PC-9 (cell line): ENCODE measurements at regions not wholly inside any gene's neighbourhood (a gene's known extent, or its start where the extent isn't known, plus 50 kb on each side); places are given as distances from the start of the nearest gene placed in this dataset.

Source experiments
- BruUV-seq: library from RNA; stranded (reverse); fragments of 400-500 nt; replicated peaks from 2 replicates; lab custom pipeline; 2021; lab: Mats Ljungman, UMichigan
- CTCF ChIA-PET: fragments of 300-600 bp; sonication (Branson Sonifier 250); formaldehyde crosslinking; loops from one replicate; lab custom pipeline; 2022; ENCODE audit warnings: antibody characterized with exemption; lab: Charles Lee
- POLR2A ChIA-PET: fragments of 300-600 bp; sonication (Branson Sonifier 250); formaldehyde crosslinking; loops from one replicate; lab custom pipeline; 2022; ENCODE audit warnings: antibody characterized with exemption; ENCODE audit not compliant: unreplicated experiment; lab: Charles Lee
- DNase-seq, 2 experiments: peaks; one replicate each; pipeline versions ENCODE4 v3.0.0 to v3.0.0-alpha.2; 2015 to 2022; ENCODE audit warnings: mixed read lengths in 1 of 2
- H2AFZ ChIP-seq: fragments of 200-600 bp; sonication (generic); 2 replicates; pipeline ENCODE4 v1.8.1; 2017; ENCODE audit warnings: antibody characterized with exemption
- H3F3A ChIP-seq: fragments of 200-600 bp; sonication (generic); 2 replicates; pipeline ENCODE4 v1.8.1; 2017; ENCODE audit warnings: antibody characterized with exemption, mild to moderate bottlenecking, low read depth; ENCODE audit not compliant: insufficient read depth
- H3K27ac ChIP-seq: fragments of 200-600 bp; sonication (generic); 2 replicates; pipeline ENCODE4 v1.6.1; 2016; ENCODE audit warnings: mixed run types
- H3K27me3 ChIP-seq: fragments of 200-600 bp; sonication (generic); 2 replicates; pipeline ENCODE4 v1.6.1; 2016; ENCODE audit warnings: low read depth, mixed run types; ENCODE audit not compliant: insufficient read depth
- H3K36me3 ChIP-seq: fragments of 200-600 bp; sonication (generic); 2 replicates; pipeline ENCODE4 v1.6.1; 2016; ENCODE audit warnings: low read depth, mixed run types
- H3K4me1 ChIP-seq: fragments of 200-600 bp; sonication (generic); replicated peaks from 2 replicates; pipeline ENCODE4 v1.6.1; 2016; ENCODE audit warnings: mixed run types; ENCODE audit not compliant: insufficient read depth
- H3K4me2 ChIP-seq: fragments of 200-600 bp; sonication (generic); 2 replicates; pipeline ENCODE4 v1.6.1; 2017; ENCODE audit warnings: mixed run types
- H3K4me3 ChIP-seq: fragments of 200-600 bp; sonication (generic); 2 replicates; pipeline ENCODE4 v1.6.1; 2016; ENCODE audit warnings: mixed run types
- H3K79me2 ChIP-seq: fragments of 200-600 bp; sonication (generic); 2 replicates; pipeline ENCODE4 v1.6.1; 2017; ENCODE audit warnings: low read depth, mixed run types
- H3K9me2 ChIP-seq: fragments of 200-600 bp; sonication (generic); 2 replicates; pipeline ENCODE4 v1.8.1; 2017; ENCODE audit warnings: mild to moderate bottlenecking; ENCODE audit not compliant: insufficient read depth
- H3K9me3 ChIP-seq: fragments of 200-600 bp; sonication (generic); 2 replicates; pipeline ENCODE4 v1.8.1; 2016; ENCODE audit warnings: low read depth; ENCODE audit not compliant: insufficient read depth
- H4K20me1 ChIP-seq: fragments of 200-600 bp; sonication (generic); 2 replicates; pipeline ENCODE4 v1.8.1; 2017; ENCODE audit not compliant: insufficient read depth
- EZH2 ChIP-seq: fragments of 200-600 bp; sonication (generic); IDR thresholded peaks from 2 replicates; pipeline ENCODE4 v1.8.0; 2017; ENCODE audit warnings: antibody characterized with exemption, low read depth
- intact Hi-C: fragments of 100-400 bp; cut with micrococcal nuclease; formaldehyde crosslinking; loops from one replicate; pipeline ENCODE4 v1.10.0; 2022; ENCODE audit not compliant: unreplicated experiment
- TF ChIP-seq, protein P1 (sequence below): fragments of 200-600 bp; sonication (generic); conservative IDR thresholded peaks from 2 replicates; pipeline ENCODE4 v1.6.1; 2017; ENCODE audit warnings: mixed run types, antibody characterized with exemption, mild to moderate bottlenecking, moderate library complexity

DNA sequence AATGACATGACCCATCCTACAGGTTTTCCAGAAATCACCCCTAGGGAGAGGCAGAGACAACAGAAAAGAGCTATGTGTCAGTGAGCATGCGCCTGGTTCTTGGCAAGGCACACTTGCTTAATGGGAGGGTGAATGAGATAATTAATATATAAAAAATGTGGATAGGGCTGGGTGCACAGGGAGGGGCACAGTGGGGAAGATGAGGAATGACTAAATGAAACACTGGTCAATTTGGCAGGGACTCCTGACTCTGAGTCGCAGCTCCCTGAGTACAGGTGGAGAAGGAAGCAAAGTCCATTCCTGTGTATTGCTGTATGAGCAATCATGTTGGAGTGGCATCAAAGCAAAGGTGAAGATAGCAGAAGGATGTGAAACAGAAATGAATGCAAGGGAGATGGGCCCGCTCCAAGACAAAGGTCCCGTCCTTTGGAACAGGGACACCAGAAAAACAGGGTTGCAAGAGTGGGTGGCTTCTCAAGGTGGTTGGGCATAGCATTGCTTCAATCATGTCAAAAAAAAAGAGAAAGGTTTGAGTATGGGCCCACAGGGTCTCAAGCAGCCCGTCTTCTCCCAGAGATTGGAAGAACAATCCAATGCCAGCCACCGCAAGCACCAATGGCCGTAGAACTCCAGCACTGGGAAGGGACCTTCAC, 278.4 kb upstream of the AGTR2 start:
- H3F3A ChIP-seq = peaks cover 12% of the 10 kb centered on the region; the same call in 1 of the 2 replicates
- intact Hi-C loops = no loop called here
- H3K9me2 ChIP-seq = no peaks in the 10 kb centered on the region
- H3K27me3 ChIP-seq = no peaks in the 10 kb centered on the region
- H3K4me2 ChIP-seq = peak overlapping the region; percentile 79
- POLR2A ChIA-PET = no interaction called here
- H3K36me3 ChIP-seq = no peaks in the 10 kb centered on the region
- peak in 1 of 2 experiments; percentile 67 for DNase-seq
- H3K27ac ChIP-seq = peak overlapping the region; percentile 81
- CTCF ChIA-PET = interaction anchor here (0.6 kb wide), 1 partner anchor 996 kb away, joined by 4 read pairs; no protein-coding TSS in a partner anchor
- no peaks in the 10 kb centered on the region for H3K79me2 ChIP-seq
- H3K4me1 ChIP-seq = peaks cover 27% of the 10 kb centered on the region
- no peaks in the 10 kb centered on the region for H3K9me3 ChIP-seq
- peak overlapping the region; percentile 41; the same call in 1 of the 2 replicates for H3K4me3 ChIP-seq
- no peaks in the 10 kb centered on the region for H4K20me1 ChIP-seq
- no peak for TF ChIP-seq EZH2
- TF ChIP-seq, protein P1, sequence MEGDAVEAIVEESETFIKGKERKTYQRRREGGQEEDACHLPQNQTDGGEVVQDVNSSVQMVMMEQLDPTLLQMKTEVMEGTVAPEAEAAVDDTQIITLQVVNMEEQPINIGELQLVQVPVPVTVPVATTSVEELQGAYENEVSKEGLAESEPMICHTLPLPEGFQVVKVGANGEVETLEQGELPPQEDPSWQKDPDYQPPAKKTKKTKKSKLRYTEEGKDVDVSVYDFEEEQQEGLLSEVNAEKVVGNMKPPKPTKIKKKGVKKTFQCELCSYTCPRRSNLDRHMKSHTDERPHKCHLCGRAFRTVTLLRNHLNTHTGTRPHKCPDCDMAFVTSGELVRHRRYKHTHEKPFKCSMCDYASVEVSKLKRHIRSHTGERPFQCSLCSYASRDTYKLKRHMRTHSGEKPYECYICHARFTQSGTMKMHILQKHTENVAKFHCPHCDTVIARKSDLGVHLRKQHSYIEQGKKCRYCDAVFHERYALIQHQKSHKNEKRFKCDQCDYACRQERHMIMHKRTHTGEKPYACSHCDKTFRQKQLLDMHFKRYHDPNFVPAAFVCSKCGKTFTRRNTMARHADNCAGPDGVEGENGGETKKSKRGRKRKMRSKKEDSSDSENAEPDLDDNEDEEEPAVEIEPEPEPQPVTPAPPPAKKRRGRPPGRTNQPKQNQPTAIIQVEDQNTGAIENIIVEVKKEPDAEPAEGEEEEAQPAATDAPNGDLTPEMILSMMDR = no peak
- no peak overlapping the region for H2AFZ ChIP-seq
- no TSS peak for BruUV-seq

DNA sequence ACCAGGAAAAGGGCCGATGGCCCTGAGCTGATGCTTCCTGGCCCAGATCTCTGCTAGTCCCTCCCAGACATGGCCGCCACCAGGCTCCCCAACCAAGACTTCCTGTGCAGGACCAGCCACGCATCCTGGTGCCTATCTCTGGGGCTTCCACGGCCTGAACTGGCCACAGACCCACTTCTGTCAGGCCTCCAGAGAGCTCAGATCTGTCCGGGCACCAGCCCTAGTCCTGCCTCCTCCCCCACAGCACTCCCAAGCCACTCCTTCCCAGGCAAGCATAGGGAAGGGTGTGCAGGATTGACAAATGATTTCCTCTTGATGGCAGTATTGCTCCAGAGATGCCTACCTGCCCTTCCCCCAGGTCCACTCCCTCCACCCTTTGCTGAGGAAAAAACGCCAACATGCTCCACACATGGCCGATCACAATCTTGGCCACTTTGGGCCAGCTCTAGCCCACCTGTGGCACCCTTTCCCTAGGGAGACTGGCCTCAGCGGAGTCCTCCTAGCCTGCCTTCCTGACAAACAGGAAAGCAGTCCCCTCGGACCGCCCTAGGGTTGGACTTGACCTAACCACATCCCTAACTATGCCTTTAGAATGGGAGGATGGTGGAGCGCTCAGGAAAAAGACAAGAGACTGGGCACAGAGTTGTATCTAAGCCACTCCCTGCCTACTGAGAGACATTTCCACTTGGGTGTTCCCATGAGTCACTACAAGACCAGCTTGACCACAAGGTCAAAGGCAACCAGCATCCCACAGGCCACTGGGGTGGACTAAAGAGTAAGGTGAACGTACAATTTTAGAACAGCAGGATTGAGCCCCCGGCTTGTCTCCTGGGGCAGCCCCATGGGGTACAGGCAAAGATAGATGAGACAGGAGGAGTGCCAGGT, 277.5 kb upstream of the AGTR2 start:
- peak; percentile 91 to 95 for DNase-seq
- intact Hi-C loops = no loop called here
- no peaks in the 10 kb centered on the region for H4K20me1 ChIP-seq
- H3K9me2 ChIP-seq = no peaks in the 10 kb centered on the region
- peak overlapping the region; percentile 79 for H3K4me2 ChIP-seq
- ChIA-PET CTCF (interaction anchor here (0.5 kb wide), 1 partner anchor 853 kb away, joined by 3 read pairs; no protein-coding TSS in a partner anchor), POLR2A (no interaction called here)
- BruUV-seq = TSS peak; percentile 10
- H3K4me3 ChIP-seq = peak overlapping the region; percentile 41; the same call in 1 of the 2 replicates
- no peak overlapping the region for H2AFZ ChIP-seq
- H3K4me1 ChIP-seq = peaks cover 27% of the 10 kb centered on the region
- H3K9me3 ChIP-seq = no peaks in the 10 kb centered on the region
- no peaks in the 10 kb centered on the region for H3K36me3 ChIP-seq
- H3F3A ChIP-seq = peaks cover 12% of the 10 kb centered on the region; the same call in 1 of the 2 replicates
- no peak for TF ChIP-seq EZH2
- TF ChIP-seq, protein P1 = peak; percentile 68
- H3K27ac ChIP-seq = peak overlapping the region; percentile 81
- H3K79me2 ChIP-seq = no peaks in the 10 kb centered on the region
- no peaks in the 10 kb centered on the region for H3K27me3 ChIP-seq

DNA sequence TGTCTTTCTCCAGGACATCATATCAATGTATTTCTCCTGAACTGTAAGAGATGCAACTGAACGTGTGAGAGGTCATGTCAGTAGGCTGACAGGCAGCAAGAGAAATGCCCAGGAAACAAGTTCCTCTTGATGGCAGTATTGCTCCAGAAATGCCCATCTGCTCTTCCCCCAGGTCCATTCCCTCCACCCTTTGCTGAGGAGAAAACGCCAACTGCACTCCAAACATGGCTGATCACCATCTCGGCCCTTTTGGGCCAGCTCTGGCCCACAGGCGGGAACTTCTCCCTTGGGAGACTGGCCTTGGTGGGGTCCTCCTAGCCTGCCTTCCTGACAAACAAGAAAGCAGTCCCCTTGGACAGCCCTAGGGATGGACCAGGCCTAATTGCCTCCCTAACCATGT, 276.5 kb upstream of the AGTR2 start:
- H3K36me3 ChIP-seq = no peaks in the 10 kb centered on the region
- TF ChIP-seq, protein P1 = peak; percentile 68
- TF ChIP-seq EZH2 = no peak
- no peaks in the 10 kb centered on the region for H4K20me1 ChIP-seq
- no TSS peak for BruUV-seq
- ChIA-PET CTCF (no interaction called here), POLR2A (no interaction called here)
- H3K9me2 ChIP-seq = no peaks in the 10 kb centered on the region
- H3K9me3 ChIP-seq = no peaks in the 10 kb centered on the region
- H3F3A ChIP-seq = peaks cover 12% of the 10 kb centered on the region; the same call in 1 of the 2 replicates
- no peaks in the 10 kb centered on the region for H3K79me2 ChIP-seq
- H3K27ac ChIP-seq = peak overlapping the region; percentile 81
- peak overlapping the region; percentile 60; the same call in 1 of the 2 replicates for H2AFZ ChIP-seq
- H3K4me2 ChIP-seq = peak overlapping the region; percentile 79
- peak overlapping the region; percentile 41; the same call in 1 of the 2 replicates for H3K4me3 ChIP-seq
- H3K27me3 ChIP-seq = no peaks in the 10 kb centered on the region
- peak; percentile 45 to 56 for DNase-seq
- intact Hi-C loops = no loop called here
- peaks cover 32% of the 10 kb centered on the region for H3K4me1 ChIP-seq
